LNCAP (cell line): ENCODE measurements at regions not wholly inside any gene's neighbourhood (a gene's known extent, or its start where the extent isn't known, plus 50 kb on each side); places are given as distances from the start of the nearest gene placed in this dataset.

Experiments used
- CTCF ChIP-seq: fragments of 450-650 bp; IDR thresholded peaks from 2 replicates; pipeline ENCODE4 v1.5.1; 2017; ENCODE audit warnings: mild to moderate bottlenecking

- TF ChIP-seq CTCF = no peak
Observed at GRCh38 chr16:54564841-54565240, 278.3 kb upstream of the IRX3 start.

- no peak for TF ChIP-seq CTCF
Observed at GRCh38 chr16:54554581-54554980, 268.0 kb upstream of the IRX3 start.

GRCh38 chr16:54548281-54548680 lies 261.7 kb upstream of the IRX3 start:
- no peak for TF ChIP-seq CTCF

GRCh38 chr16:54547052-54547451 lies 260.5 kb upstream of the IRX3 start:
- no peak for TF ChIP-seq CTCF

- TF ChIP-seq CTCF = no peak
Observed at GRCh38 chr16:54546521-54546920, 259.9 kb upstream of the IRX3 start.

- no peak for TF ChIP-seq CTCF
Observed at GRCh38 chr16:54545854-54546511, 259.4 kb upstream of the IRX3 start.

- TF ChIP-seq CTCF = no peak
Observed at GRCh38 chr16:54544553-54545180, 258.1 kb upstream of the IRX3 start.
